Erythroblast (primary cell): ENCODE measurements at regions not wholly inside any gene's neighbourhood (a gene's known extent, or its start where the extent isn't known, plus 50 kb on each side); places are given as distances from the start of the nearest gene placed in this dataset.

Experiments used
- GATA1 ChIP-seq: IDR thresholded peaks from 2 replicates; pipeline ENCODE4 v1.6.1; 2011; ENCODE audit warnings: low read depth, mild to moderate bottlenecking, control low read depth, low read length, moderate library complexity
- POLR2A ChIP-seq: IDR thresholded peaks from 2 replicates; pipeline ENCODE4 v1.6.1; 2011; ENCODE audit warnings: mild to moderate bottlenecking, low read length

GRCh38 chr9:1676771-1677170 is 338.4 kb upstream of the SMARCA2 start:
- TF ChIP-seq POLR2A = no peak
- no peak for TF ChIP-seq GATA1
